Kidney (tissue), 13 donors: ENCODE measurements at regions not wholly inside any gene's neighbourhood (a gene's known extent, or its start where the extent isn't known, plus 50 kb on each side); places are given as distances from the start of the nearest gene placed in this dataset.

Experiments
- DNase-seq, 5 donors: peaks; one replicate each; pipeline ENCODE4 v3.0.0-alpha.2; 2013 to 2020
- FAIRE-seq: peaks from 2 replicates; lab custom pipeline; 2012; peaks lifted over from hg19 to GRCh38; lab: Jason Lieb, UNC
- H3K27ac ChIP-seq, 2 donors: one replicate each; pipeline ENCODE4 v1.7.0; 2013; ENCODE audit warnings: low read depth in 2 of 2, low read length in 2 of 2, inconsistent platforms in 1 of 2
- H3K27me3 ChIP-seq: one replicate; pipeline ENCODE4 v1.7.1; 2013; ENCODE audit warnings: low read length, inconsistent platforms; ENCODE audit not compliant: control insufficient read depth, insufficient read depth
- H3K36me3 ChIP-seq, 3 donors: one replicate each; pipeline versions ENCODE4 v1.7.0 to v1.7.1; 2013; ENCODE audit warnings: low read length in 3 of 3, control low read depth in 1 of 3, inconsistent platforms in 1 of 3; ENCODE audit not compliant: insufficient read depth in 3 of 3, control insufficient read depth in 2 of 3
- H3K4me1 ChIP-seq, 3 donors: one replicate each; pipeline versions ENCODE4 v1.7.0 to v1.7.1; 2013; ENCODE audit warnings: low read length in 3 of 3, inconsistent platforms in 1 of 3, low read depth in 1 of 3; ENCODE audit not compliant: control insufficient read depth in 2 of 3, insufficient read depth in 2 of 3
- H3K4me3 ChIP-seq, 3 donors: one replicate each; pipeline versions ENCODE4 v1.7.0 to v1.8.1; 2013; ENCODE audit warnings: low read length in 3 of 3, control low read depth in 1 of 3, inconsistent platforms in 1 of 3
- H3K9ac ChIP-seq, 3 donors: one replicate each; pipeline versions ENCODE4 v1.7.0 to v1.7.1; 2013; ENCODE audit warnings: low read length in 3 of 3, control low read depth in 1 of 3, inconsistent platforms in 1 of 3
- H3K9me3 ChIP-seq, 3 donors: one replicate each; pipeline versions ENCODE4 v1.7.0 to v1.7.1; 2013; ENCODE audit warnings: low read length in 3 of 3, control low read depth in 1 of 3, inconsistent platforms in 1 of 3; ENCODE audit not compliant: control insufficient read depth in 2 of 3, insufficient read depth in 1 of 3
- CTCF ChIP-seq: IDR thresholded peaks from 3 replicates; pipeline ENCODE4 v1.5.1; 2012; ENCODE audit warnings: mild to moderate bottlenecking, moderate library complexity, borderline replicate concordance; ENCODE audit not compliant: insufficient read depth; ENCODE audit errors: extremely low read depth
- intact Hi-C: fragments of 100-400 bp; cut with DNase I; formaldehyde crosslinking; loops from one replicate; pipeline ENCODE4 v1.11.1; 2022
- donor health status: control.
- donor health status: control.
- donor health status: control.
- donor health status: control.
- donor health status: control.
- donor health status: DM: yes; HTN: yes; CAD: no.
- donor health status: Normal renal cell carcinoma (clear cell type).

- intact Hi-C loops, result no loop called here
- DNase-seq, result peak in 1 of 5 donors; percentile 12
- H3K9ac ChIP-seq, result no peak overlapping the region
Measured at GRCh38 chr1:228933753-228934152, 198.5 kb downstream of the RHOU start.

GRCh38 chr1:228935198-228935663, 200.0 kb downstream of the RHOU start:
- H3K9me3 ChIP-seq, result no peaks in the 10 kb centered on the region
- no peak overlapping the region for H3K4me3 ChIP-seq
- H3K4me1 ChIP-seq, result peaks cover 0 to 21% (median 4%) of the 10 kb centered on the region in 3 donors
- FAIRE-seq, result no peak
- no peaks in the 10 kb centered on the region for H3K27me3 ChIP-seq
- DNase-seq, result peak in 1 of 5 donors; percentile 39
- H3K27ac ChIP-seq, result no peak overlapping the region
- no peak for TF ChIP-seq CTCF
- H3K9ac ChIP-seq, result no peak overlapping the region
- intact Hi-C loops, result no loop called here
- H3K36me3 ChIP-seq, result no peaks in the 10 kb centered on the region

More at GRCh38 chr1:228933753-228934152, 198.5 kb downstream of the RHOU start:
- no peak overlapping the region for H3K27ac ChIP-seq
- H3K4me1 ChIP-seq, result peaks cover 0 to 21% (median 4%) of the 10 kb centered on the region in 3 donors
- H3K9me3 ChIP-seq, result peaks cover 0 to 4% (median 0%) of the 10 kb centered on the region in 3 donors
- FAIRE-seq, result no peak
- H3K4me3 ChIP-seq, result no peak overlapping the region
- H3K36me3 ChIP-seq, result no peaks in the 10 kb centered on the region
- no peak for TF ChIP-seq CTCF
- H3K27me3 ChIP-seq, result no peaks in the 10 kb centered on the region

GRCh38 chr1:228935855-228936727, 200.8 kb downstream of the RHOU start:
- TF ChIP-seq CTCF, result no peak

More at GRCh38 chr1:228935855-228936727, 200.8 kb downstream of the RHOU start:
- peak in 1 of 5 donors; percentile 43 for DNase-seq
- Histone ChIP-seq H3K27me3 (no peaks in the 10 kb centered on the region), H3K4me1 (peaks cover 0 to 21% (median 4%) of the 10 kb centered on the region in 3 donors), H3K27ac (no peak overlapping the region), H3K9me3 (no peaks in the 10 kb centered on the region), H3K36me3 (no peaks in the 10 kb centered on the region), H3K9ac (no peak overlapping the region), H3K4me3 (no peak overlapping the region)
- intact Hi-C loops, result no loop called here
- FAIRE-seq, result no peak
